GM12874 (cell line): ENCODE measurements at regions not wholly inside any gene's neighbourhood (a gene's known extent, or its start where the extent isn't known, plus 50 kb on each side); places are given as distances from the start of the nearest gene placed in this dataset.

Experiments
- TF ChIP-seq, protein P1 (sequence below): IDR thresholded peaks from 2 replicates; pipeline ENCODE4 v1.5.1; 2011; ENCODE audit warnings: low read depth, mild to moderate bottlenecking, control low read depth, low read length, moderate library complexity; ENCODE audit not compliant: insufficient read depth

DNA sequence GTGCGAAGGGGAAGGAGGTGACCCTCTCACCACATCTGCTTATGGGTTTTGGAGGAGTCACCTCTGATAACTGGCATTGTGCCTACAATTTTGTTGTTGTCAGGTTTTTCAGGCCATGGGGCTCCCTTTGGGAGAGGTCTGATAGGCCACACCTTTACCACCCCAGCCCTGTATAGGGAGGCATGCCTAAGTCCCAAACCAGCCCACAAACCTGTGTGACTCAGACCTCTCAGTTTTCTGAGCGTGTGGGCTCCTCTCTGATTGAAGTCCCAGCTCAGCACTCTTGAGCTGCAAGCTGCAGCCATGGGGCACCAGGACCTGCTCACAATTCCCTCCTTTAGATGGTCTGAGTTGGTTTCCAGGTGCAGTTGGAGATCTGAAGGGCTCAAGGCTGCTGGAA is 1429.3 kb upstream of the TMEM132C start:
- TF ChIP-seq, protein P1, sequence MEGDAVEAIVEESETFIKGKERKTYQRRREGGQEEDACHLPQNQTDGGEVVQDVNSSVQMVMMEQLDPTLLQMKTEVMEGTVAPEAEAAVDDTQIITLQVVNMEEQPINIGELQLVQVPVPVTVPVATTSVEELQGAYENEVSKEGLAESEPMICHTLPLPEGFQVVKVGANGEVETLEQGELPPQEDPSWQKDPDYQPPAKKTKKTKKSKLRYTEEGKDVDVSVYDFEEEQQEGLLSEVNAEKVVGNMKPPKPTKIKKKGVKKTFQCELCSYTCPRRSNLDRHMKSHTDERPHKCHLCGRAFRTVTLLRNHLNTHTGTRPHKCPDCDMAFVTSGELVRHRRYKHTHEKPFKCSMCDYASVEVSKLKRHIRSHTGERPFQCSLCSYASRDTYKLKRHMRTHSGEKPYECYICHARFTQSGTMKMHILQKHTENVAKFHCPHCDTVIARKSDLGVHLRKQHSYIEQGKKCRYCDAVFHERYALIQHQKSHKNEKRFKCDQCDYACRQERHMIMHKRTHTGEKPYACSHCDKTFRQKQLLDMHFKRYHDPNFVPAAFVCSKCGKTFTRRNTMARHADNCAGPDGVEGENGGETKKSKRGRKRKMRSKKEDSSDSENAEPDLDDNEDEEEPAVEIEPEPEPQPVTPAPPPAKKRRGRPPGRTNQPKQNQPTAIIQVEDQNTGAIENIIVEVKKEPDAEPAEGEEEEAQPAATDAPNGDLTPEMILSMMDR: no peak

DNA sequence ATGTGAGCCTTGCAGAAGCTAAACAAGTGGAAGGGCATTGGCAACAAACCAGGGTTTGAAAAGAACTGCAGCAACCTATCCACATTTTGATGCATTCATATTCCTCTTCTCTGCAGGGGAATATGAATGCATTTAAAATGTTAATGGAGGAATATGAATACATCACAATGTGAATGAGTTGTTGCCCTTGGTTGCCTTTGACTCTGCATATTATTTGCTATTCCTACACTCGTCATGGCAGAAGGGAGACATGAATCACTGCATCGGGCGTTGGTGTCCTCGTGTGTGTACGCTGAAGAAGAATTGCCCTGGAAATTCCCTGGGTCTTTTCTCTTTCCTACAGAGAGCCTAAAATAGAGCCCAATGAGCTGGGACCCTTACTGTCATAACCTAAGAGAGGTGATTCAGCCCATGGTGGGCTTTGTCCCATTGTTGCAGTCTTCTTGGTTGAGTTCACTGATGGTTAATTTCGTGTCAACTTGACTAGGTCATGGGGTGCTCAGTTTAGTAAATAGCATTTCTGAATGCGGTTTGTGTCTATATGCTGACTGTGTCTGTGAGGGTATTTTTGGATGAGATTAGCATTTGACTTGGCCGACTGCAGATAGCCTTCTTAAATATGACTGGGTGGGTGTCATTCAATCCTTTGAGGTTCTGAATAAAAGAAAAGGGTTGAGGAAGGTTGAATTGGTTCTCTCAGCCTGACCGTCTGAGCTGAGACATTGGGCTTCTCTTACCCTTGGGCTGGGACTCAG is 1422.9 kb upstream of the TMEM132C start:
- TF ChIP-seq, protein P1: no peak

DNA sequence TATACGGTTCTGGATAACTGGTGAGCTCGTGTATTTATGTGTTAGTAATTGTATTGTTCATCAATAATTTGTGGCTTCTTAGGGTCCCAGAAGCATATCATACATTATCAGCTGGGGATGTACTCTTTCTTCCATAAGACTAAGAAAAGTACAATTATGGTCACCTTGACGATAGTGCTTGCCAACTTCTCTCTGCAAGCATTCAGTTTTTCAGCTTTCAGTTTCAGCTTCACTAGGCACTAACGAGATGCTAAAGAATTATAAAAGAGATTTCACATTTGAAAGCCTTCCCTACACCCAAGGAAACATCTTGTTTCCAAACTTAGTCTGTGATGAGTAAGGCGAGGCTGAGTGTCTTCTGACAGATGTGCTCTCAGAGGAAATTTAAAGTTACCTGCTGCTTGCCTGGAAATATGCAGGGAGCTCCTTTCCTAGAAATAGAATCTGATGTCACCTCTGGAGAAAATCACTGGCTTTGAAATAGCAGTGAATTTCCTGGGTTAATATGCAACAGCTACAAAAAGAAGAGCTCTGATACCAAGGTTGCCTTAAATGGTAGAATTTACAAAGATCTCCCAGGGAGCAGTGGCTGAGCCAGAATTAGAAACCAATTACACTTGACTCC is 1419.9 kb upstream of the TMEM132C start:
- TF ChIP-seq, protein P1: no peak

DNA sequence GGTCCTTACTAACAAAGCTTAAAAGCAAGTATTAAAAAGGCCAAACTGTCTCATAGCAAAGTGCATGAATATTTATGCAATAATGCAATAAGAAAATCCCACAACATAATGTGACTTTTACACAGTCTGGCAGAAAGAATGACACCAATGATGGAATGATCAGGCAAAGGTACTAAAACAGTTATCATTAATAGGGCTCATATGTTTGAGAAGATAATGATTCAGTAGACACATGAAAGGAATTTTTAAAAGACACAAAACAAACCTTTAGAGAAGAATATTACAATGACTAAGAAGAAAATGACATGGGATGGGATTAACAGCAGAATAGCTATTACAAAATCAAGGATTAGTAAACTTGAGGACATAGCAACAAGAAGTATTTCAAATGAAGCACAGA is 1411.2 kb upstream of the TMEM132C start:
- TF ChIP-seq, protein P1: no peak

DNA sequence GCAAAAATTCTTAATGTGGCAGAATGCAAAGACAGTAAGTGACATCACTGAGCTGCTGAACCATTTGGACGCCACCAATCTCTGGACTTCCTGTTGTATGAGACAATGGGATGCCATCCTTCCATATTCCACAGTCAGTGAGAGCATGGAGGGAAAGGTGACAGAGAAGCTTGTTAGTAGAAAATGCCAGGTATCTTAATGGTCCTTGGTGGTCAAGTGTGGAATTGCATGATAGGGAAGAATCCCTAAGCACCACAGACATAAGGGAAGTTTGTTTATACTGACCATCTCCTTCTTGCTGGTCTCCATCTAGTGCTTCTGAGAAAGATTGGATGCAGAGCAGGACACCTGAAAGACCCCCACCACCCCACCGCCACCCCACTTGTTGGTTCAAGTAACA is 1410.0 kb upstream of the TMEM132C start:
- TF ChIP-seq, protein P1: no peak

DNA sequence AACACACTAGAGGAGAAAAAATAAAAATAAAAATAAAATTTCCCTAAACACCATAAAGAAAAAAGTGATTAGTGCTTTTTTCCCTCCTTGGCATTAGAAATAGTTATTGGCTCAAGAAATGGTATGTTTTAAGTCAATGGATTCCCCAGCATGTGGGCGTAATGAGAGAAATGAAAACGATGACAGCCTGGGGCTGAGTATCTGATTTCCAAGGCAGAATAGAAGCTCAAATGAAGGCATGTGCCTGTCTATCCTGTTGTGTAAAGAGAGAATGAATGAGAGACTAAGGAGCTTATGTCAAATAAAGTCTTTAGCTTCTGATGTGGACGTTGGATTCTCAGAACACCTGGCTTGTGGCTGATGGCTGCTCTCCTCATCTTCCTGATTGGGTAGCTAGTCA is 1408.4 kb upstream of the TMEM132C start:
- TF ChIP-seq, protein P1: no peak

DNA sequence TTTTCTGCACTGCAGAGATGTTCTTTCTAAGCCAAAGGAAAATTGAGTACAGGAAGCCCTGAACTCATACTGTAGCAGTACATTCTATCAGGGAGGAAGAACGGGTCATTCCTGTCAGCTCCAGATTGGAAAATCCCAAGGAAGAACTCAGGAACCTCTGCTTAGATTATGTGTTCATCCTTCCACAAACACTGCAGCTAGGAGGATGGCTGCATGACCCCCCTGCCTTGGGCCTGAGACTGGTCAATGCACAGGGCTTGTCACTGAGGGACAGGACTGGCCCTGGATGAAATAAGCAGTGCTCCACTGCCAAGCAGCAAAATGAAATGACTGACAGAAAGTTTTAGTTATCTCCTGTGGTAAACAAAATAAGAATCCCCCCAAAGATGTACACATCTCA is 1406.8 kb upstream of the TMEM132C start:
- TF ChIP-seq, protein P1: no peak
